ENCODE measurements at regions not wholly inside any gene's neighbourhood (a gene's known extent, or its start where the extent isn't known, plus 50 kb on each side); places are given as distances from the start of the nearest gene placed in this dataset.

GRCh38 chr20:60310560-60311349, 352.5 kb downstream of the CDH26 start:
- no peak for TF ChIP-seq CTCF (IDR thresholded peaks at IDR 0.05; ENCODE audit: insufficient read depth, low read depth, low read length)
- no peak for DNase-seq (ENCODE audit: low read depth)
- no peak overlapping the region for H3K4me3 ChIP-seq (ENCODE audit: low read depth, low read length)

- H3K4me3 ChIP-seq (ENCODE audit: low read depth, low read length): no peak overlapping the region
- no peak for DNase-seq (ENCODE audit: low read depth)
- TF ChIP-seq CTCF (IDR thresholded peaks at IDR 0.05; ENCODE audit: insufficient read depth, low read depth, low read length): no peak
These were observed 355.0 kb downstream of the CDH26 start for GRCh38 chr20:60313191-60313590.

- no peak overlapping the region for H3K4me3 ChIP-seq (ENCODE audit: low read depth, low read length)
- no peak for TF ChIP-seq CTCF (IDR thresholded peaks at IDR 0.05; ENCODE audit: insufficient read depth, low read depth, low read length)
- DNase-seq (ENCODE audit: low read depth): no peak
These were observed 355.4 kb downstream of the CDH26 start for GRCh38 chr20:60313614-60314013.

- no peak overlapping the region for H3K4me3 ChIP-seq (ENCODE audit: low read depth, low read length)
- TF ChIP-seq CTCF (IDR thresholded peaks at IDR 0.05; ENCODE audit: insufficient read depth, low read depth, low read length): no peak
- DNase-seq (ENCODE audit: low read depth): no peak
These were observed 356.5 kb downstream of the CDH26 start for GRCh38 chr20:60314727-60315126.

GRCh38 chr20:60316476-60317158, 358.4 kb downstream of the CDH26 start:
- H3K4me3 ChIP-seq (ENCODE audit: low read depth, low read length): no peak overlapping the region
- no peak for TF ChIP-seq CTCF (IDR thresholded peaks at IDR 0.05; ENCODE audit: insufficient read depth, low read depth, low read length)
- no peak for DNase-seq (ENCODE audit: low read depth)

- no peak overlapping the region for H3K4me3 ChIP-seq (ENCODE audit: low read depth, low read length)
- no peak for DNase-seq (ENCODE audit: low read depth)
- no peak for TF ChIP-seq CTCF (IDR thresholded peaks at IDR 0.05; ENCODE audit: insufficient read depth, low read depth, low read length)
These were observed 359.2 kb downstream of the CDH26 start for GRCh38 chr20:60317401-60317800.
